GM23338 (cell line): ENCODE measurements at regions not wholly inside any gene's neighbourhood (a gene's known extent, or its start where the extent isn't known, plus 50 kb on each side); places are given as distances from the start of the nearest gene placed in this dataset.

Experiments used
- CREB1 ChIP-seq: fragments of 250-450 bp; sonication (Bioruptor Pico); IDR thresholded peaks from 2 replicates; pipeline ENCODE4 v1.5.0; 2020; ENCODE audit warnings: low read depth, mild to moderate bottlenecking, moderate library complexity
- EZH2 ChIP-seq: fragments of 200-600 bp; sonication (generic); IDR thresholded peaks from one replicate; pipeline ENCODE4 v1.8.0; 2017; ENCODE audit warnings: antibody characterized with exemption, mild to moderate bottlenecking, low read depth; ENCODE audit not compliant: unreplicated experiment
- EZH2phosphoT487 ChIP-seq: fragments of 200-600 bp; sonication (generic); IDR thresholded peaks from one replicate; pipeline ENCODE4 v1.8.1; 2018; ENCODE audit warnings: antibody characterized with exemption; ENCODE audit not compliant: unreplicated experiment
- JUNB ChIP-seq: IDR thresholded peaks from one replicate; pipeline ENCODE4 v1.6.1; 2016; ENCODE audit warnings: antibody characterized with exemption; ENCODE audit not compliant: unreplicated experiment
- STAT1 ChIP-seq: IDR thresholded peaks from one replicate; pipeline ENCODE4 v1.6.1; 2016; ENCODE audit warnings: antibody characterized with exemption; ENCODE audit not compliant: unreplicated experiment
- TF ChIP-seq, protein P1 (sequence below), 2 experiments: fragments of 200-600 bp in 1 of 2; sonication (generic) in 1 of 2; conservative IDR thresholded peaks; 2 replicates each; pipeline versions ENCODE4 v1.5.1 to v1.6.1; 2016 to 2017; ENCODE audit warnings: antibody characterized with exemption in 2 of 2, low read depth in 2 of 2, mild to moderate bottlenecking in 2 of 2, moderate library complexity in 1 of 2
- TF ChIP-seq, protein P2 (sequence below): IDR thresholded peaks from one replicate; pipeline ENCODE4 v1.6.1; 2018; ENCODE audit warnings: antibody characterized with exemption; ENCODE audit not compliant: unreplicated experiment

DNA sequence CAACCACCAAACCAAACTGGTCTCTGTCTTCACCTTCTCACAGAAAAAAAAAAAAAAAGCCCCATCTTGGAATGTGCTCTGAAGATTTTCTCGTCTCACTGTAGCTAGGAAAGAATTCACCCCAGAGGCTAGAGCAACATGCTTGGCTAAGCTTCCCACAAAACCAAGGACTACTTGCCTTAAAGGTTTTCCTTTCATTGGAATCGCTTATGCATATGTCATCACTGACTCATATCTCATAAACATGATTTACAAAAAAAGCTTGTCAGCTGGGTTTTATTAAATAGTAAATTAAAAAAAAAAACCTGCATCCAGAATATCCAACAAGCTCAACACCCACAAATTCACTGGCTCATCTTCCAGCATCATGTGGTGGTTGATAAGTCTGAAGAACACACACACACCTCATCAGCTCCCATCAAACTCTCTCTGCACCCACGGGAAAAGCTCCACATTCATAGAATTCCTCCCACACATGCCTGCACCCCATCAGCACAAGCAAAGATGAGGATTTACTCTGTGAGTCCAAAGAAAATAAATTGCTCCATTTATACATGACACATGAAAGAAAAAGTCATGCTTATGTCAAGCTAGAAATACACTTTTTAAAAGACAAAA, 182.0 kb upstream of the TRIB2 start:
- TF ChIP-seq, protein P1, sequence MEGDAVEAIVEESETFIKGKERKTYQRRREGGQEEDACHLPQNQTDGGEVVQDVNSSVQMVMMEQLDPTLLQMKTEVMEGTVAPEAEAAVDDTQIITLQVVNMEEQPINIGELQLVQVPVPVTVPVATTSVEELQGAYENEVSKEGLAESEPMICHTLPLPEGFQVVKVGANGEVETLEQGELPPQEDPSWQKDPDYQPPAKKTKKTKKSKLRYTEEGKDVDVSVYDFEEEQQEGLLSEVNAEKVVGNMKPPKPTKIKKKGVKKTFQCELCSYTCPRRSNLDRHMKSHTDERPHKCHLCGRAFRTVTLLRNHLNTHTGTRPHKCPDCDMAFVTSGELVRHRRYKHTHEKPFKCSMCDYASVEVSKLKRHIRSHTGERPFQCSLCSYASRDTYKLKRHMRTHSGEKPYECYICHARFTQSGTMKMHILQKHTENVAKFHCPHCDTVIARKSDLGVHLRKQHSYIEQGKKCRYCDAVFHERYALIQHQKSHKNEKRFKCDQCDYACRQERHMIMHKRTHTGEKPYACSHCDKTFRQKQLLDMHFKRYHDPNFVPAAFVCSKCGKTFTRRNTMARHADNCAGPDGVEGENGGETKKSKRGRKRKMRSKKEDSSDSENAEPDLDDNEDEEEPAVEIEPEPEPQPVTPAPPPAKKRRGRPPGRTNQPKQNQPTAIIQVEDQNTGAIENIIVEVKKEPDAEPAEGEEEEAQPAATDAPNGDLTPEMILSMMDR (conservative IDR thresholded peaks at IDR 0.05; ENCODE audit: low read depth in 2 of 2) = no peak
- TF ChIP-seq, protein P2, sequence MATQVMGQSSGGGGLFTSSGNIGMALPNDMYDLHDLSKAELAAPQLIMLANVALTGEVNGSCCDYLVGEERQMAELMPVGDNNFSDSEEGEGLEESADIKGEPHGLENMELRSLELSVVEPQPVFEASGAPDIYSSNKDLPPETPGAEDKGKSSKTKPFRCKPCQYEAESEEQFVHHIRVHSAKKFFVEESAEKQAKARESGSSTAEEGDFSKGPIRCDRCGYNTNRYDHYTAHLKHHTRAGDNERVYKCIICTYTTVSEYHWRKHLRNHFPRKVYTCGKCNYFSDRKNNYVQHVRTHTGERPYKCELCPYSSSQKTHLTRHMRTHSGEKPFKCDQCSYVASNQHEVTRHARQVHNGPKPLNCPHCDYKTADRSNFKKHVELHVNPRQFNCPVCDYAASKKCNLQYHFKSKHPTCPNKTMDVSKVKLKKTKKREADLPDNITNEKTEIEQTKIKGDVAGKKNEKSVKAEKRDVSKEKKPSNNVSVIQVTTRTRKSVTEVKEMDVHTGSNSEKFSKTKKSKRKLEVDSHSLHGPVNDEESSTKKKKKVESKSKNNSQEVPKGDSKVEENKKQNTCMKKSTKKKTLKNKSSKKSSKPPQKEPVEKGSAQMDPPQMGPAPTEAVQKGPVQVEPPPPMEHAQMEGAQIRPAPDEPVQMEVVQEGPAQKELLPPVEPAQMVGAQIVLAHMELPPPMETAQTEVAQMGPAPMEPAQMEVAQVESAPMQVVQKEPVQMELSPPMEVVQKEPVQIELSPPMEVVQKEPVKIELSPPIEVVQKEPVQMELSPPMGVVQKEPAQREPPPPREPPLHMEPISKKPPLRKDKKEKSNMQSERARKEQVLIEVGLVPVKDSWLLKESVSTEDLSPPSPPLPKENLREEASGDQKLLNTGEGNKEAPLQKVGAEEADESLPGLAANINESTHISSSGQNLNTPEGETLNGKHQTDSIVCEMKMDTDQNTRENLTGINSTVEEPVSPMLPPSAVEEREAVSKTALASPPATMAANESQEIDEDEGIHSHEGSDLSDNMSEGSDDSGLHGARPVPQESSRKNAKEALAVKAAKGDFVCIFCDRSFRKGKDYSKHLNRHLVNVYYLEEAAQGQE = no peak
- no peak for TF ChIP-seq EZH2
- no peak for TF ChIP-seq CREB1 (CRISPR knock-in tag)
- no peak for TF ChIP-seq EZH2phosphoT487
- no peak for TF ChIP-seq STAT1
- no peak for TF ChIP-seq JUNB
